NCI-H2029 (cell line): ENCODE measurements at regions not wholly inside any gene's neighbourhood (a gene's known extent, or its start where the extent isn't known, plus 50 kb on each side); places are given as distances from the start of the nearest gene placed in this dataset.

Experiments
- DNase-seq: peaks from one replicate; lab custom pipeline; 2025; lab: John Stamatoyannopoulos, UW

GRCh38 chr10:36629476-36629875 lies 495.9 kb upstream of the ANKRD30A start:
- no peak for DNase-seq

DNA sequence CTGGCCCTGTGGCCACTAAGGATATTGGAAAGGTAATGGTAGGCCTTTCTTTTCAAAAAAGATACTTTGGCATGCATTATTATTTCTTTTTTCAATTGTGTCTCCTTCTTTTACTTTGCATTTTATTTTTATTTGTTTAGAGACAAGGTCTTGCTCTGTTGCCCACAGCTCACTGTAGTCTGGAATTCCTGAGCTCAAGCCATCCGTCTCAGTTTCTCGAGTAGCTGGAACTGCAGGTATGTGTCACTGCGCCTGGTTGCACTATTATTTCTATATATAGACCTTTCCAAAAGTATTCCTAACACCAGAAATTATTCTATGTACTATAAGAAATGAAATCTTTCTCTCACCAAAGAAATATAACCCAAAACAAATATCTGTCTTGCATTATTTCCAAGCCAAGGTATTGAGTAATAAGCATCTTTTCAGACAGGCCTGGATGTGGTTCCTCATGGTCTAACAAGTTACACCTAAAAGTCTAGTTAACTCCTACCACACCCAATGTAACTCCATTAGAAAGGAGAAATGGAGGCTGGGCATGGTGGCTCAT lies 500.8 kb upstream of the ANKRD30A start:
- no peak for DNase-seq

DNA sequence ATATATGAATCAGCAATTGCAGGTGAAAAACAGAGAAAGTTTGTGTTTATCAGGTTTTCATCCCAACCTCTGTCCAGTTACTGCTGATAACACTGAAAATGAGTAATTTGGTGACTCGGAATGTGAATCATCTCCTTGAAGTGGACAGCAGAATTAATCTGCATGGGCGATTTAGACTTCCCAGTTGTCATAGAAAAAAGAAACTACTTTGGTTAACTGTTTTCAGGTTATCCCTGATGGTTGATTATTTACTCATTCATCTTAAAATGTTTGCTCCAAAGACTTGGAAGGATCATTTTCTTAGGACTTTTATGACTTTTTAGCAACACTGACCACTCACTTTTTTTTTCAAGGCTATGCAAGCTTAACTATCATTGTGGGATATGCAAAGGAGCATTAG lies 504.1 kb upstream of the ANKRD30A start:
- no peak for DNase-seq

GRCh38 chr10:36612436-36612835 lies 513.0 kb upstream of the ANKRD30A start:
- no peak for DNase-seq

GRCh38 chr10:36608866-36609265 lies 516.5 kb upstream of the ANKRD30A start:
- DNase-seq: no peak

DNA sequence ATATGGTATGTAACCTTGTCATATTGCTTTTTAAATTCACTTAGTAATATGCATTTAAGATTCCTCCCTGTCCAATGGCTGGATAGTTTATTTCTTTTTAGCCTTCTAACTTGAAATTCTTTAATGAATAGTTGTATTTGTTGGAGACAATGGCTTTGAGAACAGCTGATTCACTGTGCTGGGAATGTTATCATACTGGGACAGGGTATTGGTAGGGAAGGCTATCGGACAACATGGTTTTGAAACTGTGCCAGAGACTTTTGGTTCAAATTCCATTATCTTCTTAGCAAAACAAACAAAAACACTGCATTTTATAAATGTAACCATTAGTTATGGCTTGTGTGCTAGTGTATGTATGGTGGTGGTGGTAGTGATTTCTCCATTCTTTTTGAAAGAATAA lies 517.1 kb upstream of the ANKRD30A start:
- DNase-seq: no peak

GRCh38 chr10:36606234-36606839 lies 519.1 kb upstream of the ANKRD30A start:
- DNase-seq: no peak

- no peak for DNase-seq
These were observed 521.1 kb upstream of the ANKRD30A start for GRCh38 chr10:36604316-36604715.

GRCh38 chr10:36603688-36604087 lies 521.7 kb upstream of the ANKRD30A start:
- DNase-seq: no peak

- DNase-seq: no peak
These were observed 523.0 kb upstream of the ANKRD30A start for GRCh38 chr10:36602374-36602773.

DNA sequence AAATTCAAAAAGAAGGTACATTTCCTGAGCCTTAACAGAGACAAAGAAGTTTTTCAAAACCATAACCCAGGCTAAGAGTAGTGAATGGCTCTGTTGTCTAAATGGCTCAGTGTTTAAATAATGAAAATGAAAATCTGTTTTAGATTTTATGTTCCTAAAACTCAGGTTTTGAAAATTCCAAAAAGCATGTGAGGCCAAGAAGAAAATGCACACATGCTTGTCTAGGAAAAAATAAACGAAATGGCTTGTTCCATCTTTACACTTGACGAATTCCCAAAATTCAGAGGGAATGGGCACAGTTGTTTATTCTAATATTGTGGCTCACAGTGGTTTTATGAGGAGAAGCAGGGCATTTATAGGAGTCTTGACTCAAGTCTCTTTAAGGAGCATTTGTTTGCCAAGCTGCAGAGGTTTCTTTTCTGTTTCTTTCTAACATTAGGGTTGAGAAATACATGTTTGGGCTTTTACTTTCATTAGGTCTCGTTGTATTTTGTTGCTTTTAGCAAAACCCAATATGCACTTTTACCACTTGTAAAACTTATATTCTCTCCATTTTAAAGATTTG lies 527.6 kb upstream of the ANKRD30A start:
- no peak for DNase-seq

GRCh38 chr10:36592964-36593363 lies 532.4 kb upstream of the ANKRD30A start:
- no peak for DNase-seq

- DNase-seq: no peak
These were observed 534.0 kb upstream of the ANKRD30A start for GRCh38 chr10:36591436-36591835.

GRCh38 chr10:36583690-36584089 lies 541.7 kb upstream of the ANKRD30A start:
- no peak for DNase-seq

DNA sequence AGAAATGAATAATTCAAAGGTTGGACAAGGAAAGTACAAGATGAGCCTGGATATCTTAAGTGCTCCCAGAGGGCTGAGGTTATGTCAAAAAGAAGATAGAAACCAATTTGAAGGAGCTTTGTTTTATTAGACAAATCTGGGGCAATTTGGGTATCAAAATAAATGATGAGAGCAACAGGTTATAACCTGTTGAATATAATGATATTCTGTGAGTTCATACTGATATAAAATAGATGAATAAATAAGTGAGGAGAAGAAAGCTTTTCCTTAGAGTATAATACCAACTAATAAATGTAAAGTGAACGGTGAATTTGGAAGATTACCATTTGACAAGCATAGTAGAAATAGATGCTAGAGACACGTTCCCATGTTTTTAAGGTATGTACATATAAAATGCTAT lies 544.2 kb upstream of the ANKRD30A start:
- no peak for DNase-seq

- no peak for DNase-seq
These were observed 547.1 kb upstream of the ANKRD30A start for GRCh38 chr10:36578306-36578705.

DNA sequence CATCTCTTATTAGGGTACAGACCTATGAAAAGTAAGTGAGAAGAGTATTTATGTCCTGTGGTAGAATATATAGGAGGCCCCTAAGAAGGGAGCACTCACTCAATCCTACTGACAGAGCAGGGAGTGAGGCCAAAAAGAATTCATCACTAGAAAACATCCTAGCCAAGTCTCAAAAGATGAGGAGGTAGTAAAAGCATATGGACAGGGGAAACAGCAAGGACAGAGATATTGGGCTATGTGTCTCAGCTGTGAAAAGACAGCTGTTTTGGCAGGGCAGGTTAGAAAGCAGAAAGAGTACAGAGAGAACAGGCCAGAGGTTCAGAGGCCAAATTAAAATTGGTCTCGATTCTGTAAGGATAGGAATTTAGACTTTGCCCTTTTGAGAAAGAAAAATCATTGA lies 548.3 kb upstream of the ANKRD30A start:
- DNase-seq: no peak

- DNase-seq: no peak
These were observed 551.2 kb upstream of the ANKRD30A start for GRCh38 chr10:36574207-36574606.

DNA sequence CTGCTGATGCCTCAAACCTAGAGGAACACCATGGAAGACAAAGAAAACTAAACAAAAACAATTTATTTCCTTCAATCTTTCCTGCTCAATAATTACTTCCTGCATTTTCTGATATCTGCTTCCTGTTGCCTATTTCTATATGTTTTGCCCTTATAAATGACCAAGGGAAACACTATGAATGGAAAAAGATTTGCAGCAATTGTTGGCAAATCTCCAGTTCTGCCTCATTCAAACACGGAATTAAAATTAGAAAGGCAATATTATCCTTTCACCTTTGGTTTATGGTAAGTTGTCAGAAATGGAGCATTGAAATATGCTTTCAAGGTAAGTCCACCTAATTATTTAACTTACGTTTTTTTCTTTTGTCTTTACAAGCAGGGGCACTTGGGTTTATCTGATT lies 552.2 kb upstream of the ANKRD30A start:
- DNase-seq: no peak

- DNase-seq: no peak
These were observed 561.0 kb upstream of the ANKRD30A start for GRCh38 chr10:36564433-36564832.

- no peak for DNase-seq
These were observed 565.7 kb upstream of the ANKRD30A start for GRCh38 chr10:36559412-36560400.

- no peak for DNase-seq
These were observed 568.9 kb upstream of the ANKRD30A start for GRCh38 chr10:36556468-36556867.

GRCh38 chr10:36555036-36555435 lies 570.4 kb upstream of the ANKRD30A start:
- DNase-seq: no peak
